GM12873 (cell line): ENCODE measurements at regions not wholly inside any gene's neighbourhood (a gene's known extent, or its start where the extent isn't known, plus 50 kb on each side); places are given as distances from the start of the nearest gene placed in this dataset.

Experiments
- TF ChIP-seq, protein P1 (sequence below): IDR thresholded peaks from 2 replicates; pipeline ENCODE4 v1.5.1; 2012; ENCODE audit warnings: low read depth, mild to moderate bottlenecking, moderate library complexity, low read length, control low read depth; ENCODE audit not compliant: insufficient read depth; ENCODE audit errors: missing control alignments

DNA sequence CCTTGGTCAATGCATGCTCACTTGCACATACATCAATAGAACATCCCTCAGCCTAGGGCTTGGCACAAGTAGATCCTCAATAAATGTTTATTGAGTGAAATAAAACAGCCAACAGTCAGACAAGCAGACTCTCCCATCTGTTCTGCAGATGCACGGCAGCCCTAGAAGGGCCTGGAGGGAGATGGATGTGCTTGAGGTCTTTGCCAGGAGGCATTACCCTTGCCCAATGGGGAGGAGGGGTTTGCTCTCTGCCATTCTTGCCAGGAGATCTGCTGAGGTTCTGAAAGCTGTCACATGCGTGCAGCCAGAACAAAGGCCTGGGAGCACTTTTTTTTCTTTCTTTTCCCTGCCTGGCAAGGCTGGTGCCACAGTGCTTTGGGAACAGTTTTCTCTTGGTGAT is 349.3 kb upstream of the THRB start:
- TF ChIP-seq, protein P1, sequence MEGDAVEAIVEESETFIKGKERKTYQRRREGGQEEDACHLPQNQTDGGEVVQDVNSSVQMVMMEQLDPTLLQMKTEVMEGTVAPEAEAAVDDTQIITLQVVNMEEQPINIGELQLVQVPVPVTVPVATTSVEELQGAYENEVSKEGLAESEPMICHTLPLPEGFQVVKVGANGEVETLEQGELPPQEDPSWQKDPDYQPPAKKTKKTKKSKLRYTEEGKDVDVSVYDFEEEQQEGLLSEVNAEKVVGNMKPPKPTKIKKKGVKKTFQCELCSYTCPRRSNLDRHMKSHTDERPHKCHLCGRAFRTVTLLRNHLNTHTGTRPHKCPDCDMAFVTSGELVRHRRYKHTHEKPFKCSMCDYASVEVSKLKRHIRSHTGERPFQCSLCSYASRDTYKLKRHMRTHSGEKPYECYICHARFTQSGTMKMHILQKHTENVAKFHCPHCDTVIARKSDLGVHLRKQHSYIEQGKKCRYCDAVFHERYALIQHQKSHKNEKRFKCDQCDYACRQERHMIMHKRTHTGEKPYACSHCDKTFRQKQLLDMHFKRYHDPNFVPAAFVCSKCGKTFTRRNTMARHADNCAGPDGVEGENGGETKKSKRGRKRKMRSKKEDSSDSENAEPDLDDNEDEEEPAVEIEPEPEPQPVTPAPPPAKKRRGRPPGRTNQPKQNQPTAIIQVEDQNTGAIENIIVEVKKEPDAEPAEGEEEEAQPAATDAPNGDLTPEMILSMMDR: no peak

DNA sequence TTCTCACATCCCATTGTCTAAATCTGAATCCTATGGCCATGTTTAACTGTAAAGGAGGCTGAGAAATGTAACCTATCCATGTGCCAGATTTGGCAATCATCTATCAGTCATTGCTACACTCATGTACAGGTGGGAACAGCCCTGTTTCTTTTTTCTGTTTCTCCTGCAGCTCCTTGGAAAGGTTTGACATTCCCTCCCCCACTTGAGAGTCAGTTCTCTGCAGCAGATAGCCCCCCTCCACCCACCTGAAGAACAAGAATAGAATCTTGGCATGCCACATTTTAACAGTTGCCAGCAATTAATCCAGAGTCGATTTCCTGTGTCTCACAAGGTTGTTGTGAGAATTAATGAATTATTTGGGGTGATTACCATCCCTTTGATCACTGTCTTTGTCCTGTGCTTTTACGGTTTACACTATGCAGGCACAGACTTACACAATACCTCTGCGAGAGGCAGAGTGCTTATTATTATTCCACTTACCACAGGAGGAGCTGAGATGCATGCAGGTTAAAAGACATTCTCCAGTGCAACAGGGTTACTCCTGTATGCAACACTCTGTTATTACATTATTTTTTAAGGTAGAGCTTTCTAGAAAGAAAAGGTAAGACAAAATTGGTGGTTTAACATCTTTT is 351.0 kb upstream of the THRB start:
- TF ChIP-seq, protein P1: no peak

DNA sequence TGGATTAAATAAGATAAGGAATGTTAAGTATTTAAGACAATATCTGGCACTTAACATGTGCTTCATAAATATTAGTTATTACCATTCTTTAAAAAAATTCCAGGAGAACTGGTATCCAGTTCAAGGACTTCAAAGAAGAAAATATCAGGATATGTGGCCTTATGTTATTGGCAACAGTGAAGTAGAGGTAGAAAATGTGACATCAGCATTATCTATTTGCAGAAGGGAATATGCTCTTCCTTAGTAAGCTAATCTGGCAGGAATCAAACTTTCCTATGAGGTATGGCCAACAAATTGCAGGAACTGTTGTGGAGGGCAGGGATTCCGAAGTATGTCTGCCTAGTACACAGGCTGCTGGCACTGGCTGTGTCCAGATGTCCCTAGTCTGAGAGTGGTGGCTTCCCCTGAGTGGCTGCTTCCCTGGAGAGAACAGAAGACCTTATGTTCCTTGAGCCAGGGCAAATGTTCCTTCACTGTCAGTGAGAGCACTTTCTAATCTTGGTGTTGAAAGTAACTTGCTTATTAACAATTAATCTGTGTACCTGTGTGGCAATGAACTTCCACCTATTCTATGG is 351.7 kb upstream of the THRB start:
- TF ChIP-seq, protein P1: no peak

DNA sequence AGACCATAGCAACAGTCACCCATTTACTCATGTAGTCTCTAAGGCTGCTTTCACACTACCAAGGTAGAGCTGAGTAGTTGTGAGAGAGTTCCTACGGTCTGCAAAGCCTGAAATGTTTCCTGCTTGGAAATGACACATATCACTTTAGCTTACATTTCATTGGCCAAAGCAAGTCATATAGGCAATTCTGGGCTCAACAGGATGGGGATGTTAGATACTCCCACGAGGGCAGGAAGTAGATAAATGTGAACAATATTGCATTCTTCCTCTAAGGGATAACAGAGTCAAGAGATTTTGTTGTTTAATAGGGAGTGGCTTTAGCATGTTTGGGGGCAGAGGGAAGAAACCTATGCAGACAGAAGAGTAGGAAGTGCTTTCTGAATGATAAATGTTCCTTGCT is 355.6 kb upstream of the THRB start:
- TF ChIP-seq, protein P1: no peak

DNA sequence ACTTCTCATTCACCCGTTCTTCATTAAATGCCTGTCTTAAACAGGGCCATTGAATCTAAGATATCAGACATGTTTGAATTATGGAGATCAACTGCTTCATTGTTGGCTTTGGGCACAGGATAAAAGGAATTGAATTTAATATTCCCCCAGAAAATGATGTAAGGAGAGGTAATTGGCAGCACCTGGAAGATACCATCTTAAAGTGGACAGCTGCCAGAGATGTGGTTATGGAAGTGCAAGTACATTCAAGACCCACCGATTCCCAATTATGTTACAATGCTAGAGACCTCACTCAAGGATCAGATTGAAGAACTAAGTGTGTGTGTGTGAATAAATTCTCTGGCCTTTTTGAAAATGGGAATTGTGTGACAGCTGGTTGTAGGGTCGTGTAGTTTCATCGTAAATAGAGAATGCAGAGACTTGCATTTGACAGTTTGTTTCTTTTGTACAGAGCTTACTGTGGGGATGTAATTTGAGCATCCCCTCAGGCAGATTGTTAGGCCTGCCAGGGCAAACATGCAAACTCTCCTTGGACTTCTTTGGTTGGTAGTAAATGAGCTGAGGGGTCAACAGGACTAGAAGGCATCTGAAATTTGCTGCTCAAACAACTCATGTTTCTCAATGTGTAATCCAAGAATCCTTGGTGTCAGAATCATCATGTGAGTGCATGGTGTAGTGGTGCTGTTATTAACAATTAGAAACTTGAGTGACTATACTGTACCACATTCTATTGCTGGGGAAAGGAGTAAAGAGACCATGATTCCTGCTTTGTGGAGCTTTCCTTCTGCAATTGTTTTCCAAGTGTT is 359.2 kb upstream of the THRB start:
- TF ChIP-seq, protein P1: no peak

DNA sequence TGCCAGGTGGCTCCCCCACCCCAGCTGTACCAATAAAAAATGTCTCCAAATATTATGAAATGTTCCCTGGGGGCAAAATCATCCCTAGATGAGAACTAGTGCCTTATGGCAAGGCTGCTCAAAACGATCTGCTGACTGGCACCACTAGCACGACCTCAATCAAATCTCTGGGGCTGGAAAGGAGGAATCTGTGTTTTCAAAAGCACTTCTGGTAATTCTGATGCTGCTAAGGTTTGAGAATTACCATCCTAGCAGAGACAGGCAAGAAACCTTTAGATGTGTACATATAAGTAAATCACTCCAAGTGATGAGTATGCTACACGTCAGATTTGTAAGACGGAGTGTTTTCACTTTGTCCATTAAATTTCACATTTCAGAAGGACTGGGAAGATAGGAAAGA is 360.1 kb upstream of the THRB start:
- TF ChIP-seq, protein P1: no peak

DNA sequence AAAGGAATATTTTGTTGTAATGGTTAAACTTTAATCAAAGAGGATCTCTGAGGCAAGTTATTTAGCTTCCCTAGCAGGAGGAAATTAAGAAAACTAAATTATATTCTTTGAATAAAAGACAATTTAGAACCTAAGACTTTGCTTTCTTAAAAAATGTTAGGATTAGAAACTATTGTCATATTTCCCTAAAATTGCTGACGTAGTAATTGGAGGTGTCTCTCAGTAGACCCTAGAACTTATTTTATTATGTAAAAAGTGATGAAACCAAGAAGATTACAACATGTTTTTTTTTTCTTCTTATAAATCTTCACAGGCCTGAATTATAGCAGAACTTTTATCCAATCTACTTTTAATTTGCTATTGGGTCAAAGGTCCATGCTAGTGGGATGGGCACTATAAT is 363.3 kb upstream of the THRB start:
- TF ChIP-seq, protein P1: no peak
